MM.1S (cell line): ENCODE measurements at regions not wholly inside any gene's neighbourhood (a gene's known extent, or its start where the extent isn't known, plus 50 kb on each side); places are given as distances from the start of the nearest gene placed in this dataset.

Source experiments
- CTCF ChIP-seq: fragments of 300-600 bp; sonication (generic); IDR thresholded peaks from 2 replicates; pipeline ENCODE4 v1.5.1; 2016; ENCODE audit warnings: antibody characterized with exemption, low read length, mixed read lengths
- EZH2 ChIP-seq: fragments of 300-600 bp; sonication (generic); optimal IDR thresholded peaks from 2 replicates; pipeline ENCODE3; 2017; ENCODE audit warnings: low read depth, mild to moderate bottlenecking, antibody characterized with exemption, low read length, mixed read lengths

- no peak for TF ChIP-seq CTCF
- TF ChIP-seq EZH2: no peak
Observed at GRCh38 chr3:22228705-22229104, 477.7 kb upstream of the ZNF385D start.
